GM08714 (cell line): ENCODE measurements at regions not wholly inside any gene's neighbourhood (a gene's known extent, or its start where the extent isn't known, plus 50 kb on each side); places are given as distances from the start of the nearest gene placed in this dataset.
"Not testable (repeated sequence)": the region's sequence is repeated elsewhere in the genome, so short reads cannot be mapped to it uniquely, and the experiment has no call there.

Experiments
- H3K4me3 ChIP-seq: fragments of 200-500 bp; sonication (Bioruptor generic); 2 replicates; pipeline ENCODE4 v1.5.1; 2014; ENCODE audit warnings: mild to moderate bottlenecking, low read length, inconsistent platforms
- ZNF274 ChIP-seq: IDR thresholded peaks from 2 replicates; pipeline ENCODE4 v1.6.1; 2012; ENCODE audit warnings: mild to moderate bottlenecking, low read depth, low read length

- no peak for TF ChIP-seq ZNF274
- no peak overlapping the region for H3K4me3 ChIP-seq
These were observed 208.3 kb upstream of the ZNF608 start for GRCh38 chr5:124954784-124955183.

GRCh38 chr5:124956471-124957029 is 210.1 kb upstream of the ZNF608 start:
- H3K4me3 ChIP-seq, result no peak overlapping the region
- no peak for TF ChIP-seq ZNF274

- TF ChIP-seq ZNF274, result no peak
- H3K4me3 ChIP-seq, result no peak overlapping the region
These were observed 210.6 kb upstream of the ZNF608 start for GRCh38 chr5:124957063-124957462.

- TF ChIP-seq ZNF274, result no peak
- no peak overlapping the region for H3K4me3 ChIP-seq
These were observed 213.8 kb upstream of the ZNF608 start for GRCh38 chr5:124960266-124960665.

GRCh38 chr5:124961521-124961920 is 215.1 kb upstream of the ZNF608 start:
- no peak for TF ChIP-seq ZNF274
- no peak overlapping the region for H3K4me3 ChIP-seq

GRCh38 chr5:124962111-124962510 is 215.7 kb upstream of the ZNF608 start:
- no peak for TF ChIP-seq ZNF274
- H3K4me3 ChIP-seq, result no peak overlapping the region

- no peak for TF ChIP-seq ZNF274
- no peak overlapping the region for H3K4me3 ChIP-seq
These were observed 216.3 kb upstream of the ZNF608 start for GRCh38 chr5:124962735-124963134.

GRCh38 chr5:124963236-124963919 is 216.9 kb upstream of the ZNF608 start:
- H3K4me3 ChIP-seq, result no peak overlapping the region
- TF ChIP-seq ZNF274, result no peak

- not testable (repeated sequence) for H3K4me3 ChIP-seq
These were observed 220.3 kb upstream of the ZNF608 start for GRCh38 chr5:124966741-124967140.

GRCh38 chr5:124970381-124970780 is 223.9 kb upstream of the ZNF608 start:
- H3K4me3 ChIP-seq, result not testable (repeated sequence)

GRCh38 chr5:124972703-124973102 is 226.3 kb upstream of the ZNF608 start:
- no peak for TF ChIP-seq ZNF274
- no peak overlapping the region for H3K4me3 ChIP-seq

- no peak for TF ChIP-seq ZNF274
- H3K4me3 ChIP-seq, result no peak overlapping the region
These were observed 227.2 kb upstream of the ZNF608 start for GRCh38 chr5:124973661-124974060.

- TF ChIP-seq ZNF274, result no peak
- no peak overlapping the region for H3K4me3 ChIP-seq
These were observed 229.6 kb upstream of the ZNF608 start for GRCh38 chr5:124976086-124976485.

GRCh38 chr5:124979251-124979650 is 232.8 kb upstream of the ZNF608 start:
- no peak for TF ChIP-seq ZNF274
- H3K4me3 ChIP-seq, result no peak overlapping the region

GRCh38 chr5:124980163-124980941 is 233.9 kb upstream of the ZNF608 start:
- TF ChIP-seq ZNF274, result no peak
- H3K4me3 ChIP-seq, result no peak overlapping the region

GRCh38 chr5:124981901-124982300 is 235.5 kb upstream of the ZNF608 start:
- no peak overlapping the region for H3K4me3 ChIP-seq
- no peak for TF ChIP-seq ZNF274
